Cardiac fibroblast (primary cell): ENCODE measurements at regions not wholly inside any gene's neighbourhood (a gene's known extent, or its start where the extent isn't known, plus 50 kb on each side); places are given as distances from the start of the nearest gene placed in this dataset.
"Not testable (repeated sequence)": the region's sequence is repeated elsewhere in the genome, so short reads cannot be mapped to it uniquely, and the experiment has no call there.

Experiments used
- DNase-seq, 2 donors: peaks; one replicate each; pipeline versions ENCODE4 v3.0.0 to v3.0.0-alpha.2; 2010; ENCODE audit warnings: low read depth in 2 of 2
- H3K4me3 ChIP-seq, 2 donors: replicated peaks in 1 of 2; 1 replicate in 1 of 2; 2 replicates in 1 of 2; pipeline ENCODE4 v1.5.1; 2011; ENCODE audit warnings: low read depth in 2 of 2, low read length in 2 of 2, mild to moderate bottlenecking in 2 of 2, moderate library complexity in 1 of 2
- TF ChIP-seq, protein P1 (sequence below): IDR thresholded peaks from one replicate; pipeline ENCODE4 v1.5.1; 2011; ENCODE audit warnings: low read depth, mild to moderate bottlenecking, low read length, inconsistent platforms

- DNase-seq, result no peak
- TF ChIP-seq, protein P1, sequence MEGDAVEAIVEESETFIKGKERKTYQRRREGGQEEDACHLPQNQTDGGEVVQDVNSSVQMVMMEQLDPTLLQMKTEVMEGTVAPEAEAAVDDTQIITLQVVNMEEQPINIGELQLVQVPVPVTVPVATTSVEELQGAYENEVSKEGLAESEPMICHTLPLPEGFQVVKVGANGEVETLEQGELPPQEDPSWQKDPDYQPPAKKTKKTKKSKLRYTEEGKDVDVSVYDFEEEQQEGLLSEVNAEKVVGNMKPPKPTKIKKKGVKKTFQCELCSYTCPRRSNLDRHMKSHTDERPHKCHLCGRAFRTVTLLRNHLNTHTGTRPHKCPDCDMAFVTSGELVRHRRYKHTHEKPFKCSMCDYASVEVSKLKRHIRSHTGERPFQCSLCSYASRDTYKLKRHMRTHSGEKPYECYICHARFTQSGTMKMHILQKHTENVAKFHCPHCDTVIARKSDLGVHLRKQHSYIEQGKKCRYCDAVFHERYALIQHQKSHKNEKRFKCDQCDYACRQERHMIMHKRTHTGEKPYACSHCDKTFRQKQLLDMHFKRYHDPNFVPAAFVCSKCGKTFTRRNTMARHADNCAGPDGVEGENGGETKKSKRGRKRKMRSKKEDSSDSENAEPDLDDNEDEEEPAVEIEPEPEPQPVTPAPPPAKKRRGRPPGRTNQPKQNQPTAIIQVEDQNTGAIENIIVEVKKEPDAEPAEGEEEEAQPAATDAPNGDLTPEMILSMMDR, result no peak
- H3K4me3 ChIP-seq, result no peak overlapping the region
Observed at GRCh38 chr9:29062446-29062845, 1489.2 kb upstream of the C9orf72 start.

- DNase-seq, result no peak
- no peak overlapping the region for H3K4me3 ChIP-seq
- TF ChIP-seq, protein P1, result no peak
Observed at GRCh38 chr9:29063031-29063430, 1489.8 kb upstream of the C9orf72 start.

GRCh38 chr9:29066141-29066640 lies 1492.9 kb upstream of the C9orf72 start:
- DNase-seq, result no peak

GRCh38 chr9:29068461-29068860 lies 1495.2 kb upstream of the C9orf72 start:
- no peak for DNase-seq
- TF ChIP-seq, protein P1, result no peak
- H3K4me3 ChIP-seq, result no peak overlapping the region

More at GRCh38 chr9:29066141-29066640, 1492.9 kb upstream of the C9orf72 start:
- H3K4me3 ChIP-seq, result no peak overlapping the region
- TF ChIP-seq, protein P1, result no peak

- H3K4me3 ChIP-seq, result no peak overlapping the region
- TF ChIP-seq, protein P1, result no peak
- no peak for DNase-seq
Observed at GRCh38 chr9:29069376-29069775, 1496.1 kb upstream of the C9orf72 start.

DNA sequence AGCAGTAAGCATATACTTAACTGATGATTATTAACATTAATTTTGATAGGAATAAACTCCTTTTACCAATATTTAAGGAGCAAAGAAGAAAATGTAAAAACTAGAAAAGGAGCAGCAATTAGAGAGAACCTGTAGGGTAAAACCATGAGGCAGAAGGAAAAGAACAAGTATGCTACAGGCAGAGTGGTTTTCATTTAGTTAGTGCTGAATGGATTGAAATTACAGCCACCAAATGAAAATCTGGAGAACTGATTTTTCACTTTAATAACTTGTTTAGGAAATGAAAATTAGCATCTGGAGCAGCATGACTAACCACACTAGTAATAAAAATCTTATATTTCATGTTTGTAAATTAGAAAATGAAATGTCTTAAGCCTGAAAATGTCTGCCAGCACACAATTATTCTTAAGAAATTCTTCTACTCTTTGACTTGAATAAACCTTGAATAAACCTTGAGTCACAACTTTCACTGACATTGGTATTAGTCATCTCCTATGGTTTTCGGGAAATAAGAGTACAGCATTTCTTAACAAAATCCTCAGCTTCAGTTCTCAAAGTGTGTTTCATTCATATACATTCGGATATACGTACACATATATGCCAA lies 1504.9 kb upstream of the C9orf72 start:
- H3K4me3 ChIP-seq, result no peak overlapping the region
- DNase-seq, result peak; percentile 22 to 80
- TF ChIP-seq, protein P1, result no peak

DNA sequence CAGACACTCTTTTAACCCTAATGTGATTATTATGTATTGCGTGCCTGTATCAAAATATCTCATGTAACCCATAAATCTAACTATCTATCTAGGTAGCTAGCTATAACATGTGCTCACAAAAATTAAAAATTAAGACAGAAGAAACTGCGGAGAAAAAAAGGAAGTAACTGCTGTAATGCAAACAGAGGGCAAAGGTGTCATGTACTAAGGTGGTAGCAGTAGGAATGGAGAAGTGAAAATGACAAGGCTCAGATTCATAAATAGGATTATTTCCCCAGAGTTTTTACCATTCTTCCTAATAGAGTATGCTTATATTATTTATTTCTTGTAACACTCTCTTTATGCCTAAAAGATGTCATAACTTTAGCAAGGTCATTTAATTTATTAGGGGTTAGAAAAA lies 1527.5 kb upstream of the C9orf72 start:
- no peak overlapping the region for H3K4me3 ChIP-seq
- TF ChIP-seq, protein P1, result no peak
- no peak for DNase-seq

DNA sequence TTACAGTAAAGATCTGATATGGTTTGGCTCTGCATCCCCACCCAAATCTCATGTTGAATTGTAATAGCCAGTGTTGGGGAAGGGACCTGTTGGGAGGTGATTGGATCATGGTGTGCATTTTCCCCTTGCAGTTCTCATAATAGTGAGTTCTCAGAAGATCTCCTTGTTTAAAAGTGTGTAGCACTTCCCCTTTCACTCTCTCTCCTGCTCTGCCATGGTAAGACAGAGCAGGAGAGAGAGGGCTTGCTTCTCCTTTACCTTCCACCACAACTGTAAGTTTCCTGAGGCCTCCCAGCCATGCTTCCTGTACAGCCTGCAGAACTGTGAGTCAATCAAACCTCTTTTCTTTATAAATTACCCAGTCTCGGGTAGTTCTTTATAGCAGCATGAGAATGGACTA lies 1530.9 kb upstream of the C9orf72 start:
- DNase-seq, H3K4me3 ChIP-seq: not testable (repeated sequence)
